GM21619 (cell line): ENCODE measurements at regions not wholly inside any gene's neighbourhood (a gene's known extent, or its start where the extent isn't known, plus 50 kb on each side); places are given as distances from the start of the nearest gene placed in this dataset.

Experiments
- ATAC-seq: cut with Tn5 transposase; IDR thresholded peaks from one replicate; pipeline ENCODE4 v1.9.1; 2021; ENCODE audit not compliant: unreplicated experiment

GRCh38 chr7:52712938-52713337 is 322.5 kb upstream of the POM121L12 start:
- ATAC-seq: no peak

- no peak for ATAC-seq
These were observed 323.5 kb upstream of the POM121L12 start for GRCh38 chr7:52711951-52712350.

- ATAC-seq: no peak
These were observed 326.6 kb upstream of the POM121L12 start for GRCh38 chr7:52708846-52709245.

- no peak for ATAC-seq
These were observed 329.7 kb upstream of the POM121L12 start for GRCh38 chr7:52705768-52706167.

GRCh38 chr7:52700349-52700748 is 335.1 kb upstream of the POM121L12 start:
- no peak for ATAC-seq

- no peak for ATAC-seq
These were observed 339.3 kb upstream of the POM121L12 start for GRCh38 chr7:52695973-52696595.

DNA sequence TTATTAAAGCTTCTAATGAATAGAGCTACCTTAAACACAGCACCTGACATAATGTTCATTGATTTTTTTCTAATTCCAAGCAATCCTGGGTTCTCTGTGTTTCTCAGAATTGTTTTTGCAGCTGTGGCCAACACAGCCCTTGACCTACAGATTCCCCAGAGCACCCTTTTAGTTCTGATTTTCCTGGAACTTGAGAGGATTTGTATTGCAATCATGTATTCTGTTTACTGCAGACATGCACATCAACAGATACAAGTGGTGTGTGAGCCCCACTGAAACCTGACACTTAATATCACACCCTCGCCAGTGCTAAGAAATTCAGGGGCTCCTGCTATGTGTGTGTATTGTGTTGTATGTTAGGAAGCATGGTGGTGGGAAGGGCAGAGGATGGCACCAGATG is 344.2 kb upstream of the POM121L12 start:
- ATAC-seq: no peak

DNA sequence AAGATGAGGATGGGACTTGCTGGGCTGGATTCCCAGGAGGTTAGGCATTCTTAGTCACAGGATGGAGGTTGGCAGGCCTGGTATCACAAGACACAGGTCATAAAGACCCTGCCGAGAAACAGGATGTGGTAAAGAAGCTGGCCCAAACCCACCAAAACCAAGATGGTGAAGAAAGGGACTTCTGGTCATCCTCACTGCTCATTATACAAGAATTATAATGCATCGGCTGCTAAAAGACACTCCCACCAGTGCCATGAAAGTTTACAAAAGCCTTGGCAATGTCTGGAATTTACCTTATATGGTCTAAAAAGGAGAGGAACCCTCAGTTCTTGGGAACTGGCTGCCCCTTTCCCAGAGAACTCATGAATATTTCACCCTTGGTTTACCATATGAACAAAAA is 345.5 kb upstream of the POM121L12 start:
- ATAC-seq: no peak

- ATAC-seq: no peak
These were observed 350.1 kb upstream of the POM121L12 start for GRCh38 chr7:52685333-52685732.

GRCh38 chr7:52684388-52684787 is 351.0 kb upstream of the POM121L12 start:
- ATAC-seq: no peak

DNA sequence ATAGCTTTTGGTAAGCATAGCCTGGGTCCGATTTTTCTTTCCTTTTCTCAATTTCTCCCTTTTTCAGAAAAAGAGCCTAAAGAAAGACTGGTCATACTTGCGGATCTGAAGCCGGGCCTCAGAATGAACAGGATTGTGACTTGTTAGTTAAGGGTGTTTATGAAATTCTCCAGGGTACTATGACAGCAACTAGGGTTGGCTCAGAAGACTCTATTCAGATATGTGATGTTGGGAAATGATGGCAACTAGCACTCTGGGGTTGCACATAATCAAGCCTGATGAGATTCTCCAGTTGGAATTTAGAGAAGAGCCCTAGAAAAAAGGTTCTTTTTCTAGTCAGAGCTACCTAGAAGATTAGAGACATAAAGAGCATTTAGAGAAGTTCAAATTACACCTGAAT is 352.4 kb upstream of the POM121L12 start:
- no peak for ATAC-seq

DNA sequence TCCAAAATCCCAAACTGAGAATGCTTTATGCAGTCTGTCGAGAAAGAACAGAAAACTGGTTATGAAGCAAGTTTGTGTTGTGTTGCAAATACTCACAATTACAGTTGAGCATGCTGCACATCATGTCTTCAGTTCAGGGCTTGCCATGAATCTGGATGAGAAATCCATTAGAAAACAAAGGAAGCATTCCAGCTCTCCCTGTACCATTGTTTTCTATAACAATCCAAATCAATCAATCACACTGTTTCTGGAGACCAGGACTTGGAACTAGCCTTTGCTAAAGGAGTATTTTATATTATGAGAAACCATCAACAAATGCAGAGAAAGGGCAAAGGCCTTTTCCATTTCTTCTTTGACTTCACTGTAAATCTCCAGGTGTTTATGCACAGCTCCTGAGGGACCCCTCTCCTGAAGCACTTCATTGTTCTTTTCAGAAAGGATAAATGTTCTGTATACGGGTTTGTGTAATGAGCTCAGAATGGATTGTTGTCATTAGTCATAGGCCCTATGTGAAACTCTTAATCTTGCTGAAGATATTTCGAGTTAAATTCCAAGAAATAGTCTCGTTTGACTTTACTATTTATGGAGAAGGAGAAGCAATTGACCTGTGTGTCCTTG is 364.7 kb upstream of the POM121L12 start:
- no peak for ATAC-seq

- ATAC-seq: no peak
These were observed 366.4 kb upstream of the POM121L12 start for GRCh38 chr7:52669031-52669430.

DNA sequence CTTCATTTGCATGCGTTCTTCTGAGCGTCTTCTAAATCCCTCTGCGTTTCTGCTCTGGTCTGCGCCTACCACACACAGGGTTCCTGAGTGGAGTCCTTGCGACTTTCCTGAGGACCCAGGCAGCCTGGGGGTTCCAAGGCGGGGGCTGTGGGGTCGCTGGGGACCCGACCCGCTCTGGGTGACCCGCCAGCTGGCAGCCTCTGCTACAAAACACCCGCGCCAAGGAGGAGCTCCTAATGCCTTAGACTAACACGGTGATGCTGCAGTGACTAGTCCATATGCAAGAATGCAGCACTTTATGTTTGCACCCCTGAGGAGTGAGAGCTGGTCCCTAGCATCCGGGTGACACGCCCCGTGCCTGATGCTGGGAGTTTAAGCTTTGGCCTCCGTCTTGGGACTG is 367.0 kb upstream of the POM121L12 start:
- no peak for ATAC-seq

- ATAC-seq: no peak
These were observed 376.3 kb upstream of the POM121L12 start for GRCh38 chr7:52659178-52659577.

GRCh38 chr7:52656098-52656497 is 379.3 kb upstream of the POM121L12 start:
- no peak for ATAC-seq

DNA sequence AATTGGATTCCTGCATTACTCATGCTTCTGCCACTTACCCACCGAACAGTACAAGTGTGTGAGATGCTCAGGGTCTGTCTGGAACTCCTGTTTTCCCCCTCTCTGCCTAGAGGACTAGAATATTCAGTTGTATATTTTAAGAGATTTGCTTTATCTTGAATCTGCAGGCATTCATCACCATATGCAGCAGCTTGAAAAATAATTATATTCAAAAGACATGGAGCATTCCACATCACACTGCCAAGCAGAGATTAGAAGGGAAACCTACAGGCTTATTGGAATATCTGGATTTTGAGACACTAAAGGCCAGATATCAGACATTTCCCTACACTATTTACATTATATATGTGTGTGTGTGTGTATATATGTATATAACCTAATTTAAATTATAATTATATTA is 382.8 kb upstream of the POM121L12 start:
- no peak for ATAC-seq

GRCh38 chr7:52648872-52649271 is 386.6 kb upstream of the POM121L12 start:
- no peak for ATAC-seq

- no peak for ATAC-seq
These were observed 388.4 kb upstream of the POM121L12 start for GRCh38 chr7:52647046-52647445.

DNA sequence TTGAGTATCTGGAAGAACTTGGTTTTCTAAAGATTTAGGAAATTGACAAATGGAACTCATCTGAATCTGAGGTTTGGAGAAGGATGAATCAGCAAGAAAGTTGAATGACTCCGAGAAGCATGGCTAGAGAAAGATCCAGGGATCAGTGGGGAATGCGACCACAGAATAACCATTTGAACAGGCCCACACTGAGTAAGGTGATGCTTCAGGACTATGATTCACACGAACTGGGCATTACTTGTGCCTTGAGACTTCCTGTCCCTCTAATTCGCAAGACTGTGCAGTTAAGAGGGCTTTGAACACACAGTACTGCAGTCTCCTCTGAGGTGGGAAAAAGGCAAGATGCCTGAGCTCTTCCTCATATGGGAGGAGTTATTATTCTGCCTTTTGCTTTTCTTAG is 395.5 kb upstream of the POM121L12 start:
- no peak for ATAC-seq

DNA sequence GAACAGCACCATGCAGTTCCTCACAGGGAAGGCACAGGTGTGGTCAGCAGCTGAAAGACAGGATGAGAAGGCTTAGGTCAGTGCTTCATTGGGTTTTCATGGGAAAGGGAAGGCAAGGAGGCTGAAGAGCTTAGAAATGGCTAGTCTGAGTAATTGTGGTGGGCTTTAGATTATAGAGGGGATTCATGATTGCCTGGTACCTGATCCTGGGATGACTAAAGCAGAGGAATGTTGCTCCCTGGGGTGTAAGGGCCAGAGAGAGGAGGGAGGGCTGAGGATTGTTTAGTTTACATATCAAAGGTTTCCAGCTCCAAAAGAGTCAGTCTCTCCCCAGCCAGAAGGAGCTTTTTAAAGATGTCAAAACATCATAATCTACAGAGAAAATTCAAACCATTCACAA is 396.3 kb upstream of the POM121L12 start:
- ATAC-seq: no peak

- ATAC-seq: no peak
These were observed 400.4 kb upstream of the POM121L12 start for GRCh38 chr7:52635021-52635420.

GRCh38 chr7:52620849-52621248 is 414.6 kb upstream of the POM121L12 start:
- ATAC-seq: no peak
